ENCODE measurements at regions not wholly inside any gene's neighbourhood (a gene's known extent, or its start where the extent isn't known, plus 50 kb on each side); places are given as distances from the start of the nearest gene placed in this dataset.

GRCh38 chr3:84742915-84743425 lies 215.8 kb upstream of the CADM2 start:
- DNase-seq (ENCODE audit: low read depth) = no peak
- H3K4me3 ChIP-seq (ENCODE audit: low read depth, low read length) = no peak overlapping the region
- TF ChIP-seq MYC (IDR thresholded peaks at IDR 0.05; ENCODE audit: low read depth, low read length) (no peak), CTCF (IDR thresholded peaks at IDR 0.05; ENCODE audit: low read depth, low read length) (no peak), POLR2A (IDR thresholded peaks at IDR 0.05; ENCODE audit: extremely low read depth, insufficient read length) (no peak)
- TF ChIP-seq, protein P1, sequence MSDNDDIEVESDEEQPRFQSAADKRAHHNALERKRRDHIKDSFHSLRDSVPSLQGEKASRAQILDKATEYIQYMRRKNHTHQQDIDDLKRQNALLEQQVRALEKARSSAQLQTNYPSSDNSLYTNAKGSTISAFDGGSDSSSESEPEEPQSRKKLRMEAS (IDR thresholded peaks at IDR 0.05; ENCODE audit: low read depth, low read length) = no peak

DNA sequence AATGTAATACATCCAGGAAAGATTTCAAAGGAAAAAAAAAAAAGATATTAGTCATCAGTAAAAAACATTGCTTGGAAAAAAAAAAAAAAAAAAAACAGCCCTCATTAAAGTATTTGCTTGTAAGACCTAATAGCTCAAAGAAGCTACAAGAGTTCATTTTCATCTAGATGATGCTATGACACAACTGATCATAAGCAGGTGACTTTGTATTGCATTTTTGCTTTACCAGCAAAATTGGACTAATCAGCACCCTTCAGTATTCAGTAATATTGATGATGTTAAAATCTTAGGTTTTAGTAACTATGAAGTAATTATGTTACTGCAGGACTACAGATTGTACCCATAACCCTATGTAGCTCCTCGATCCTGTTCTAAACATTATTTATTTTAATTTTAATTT lies 214.7 kb upstream of the CADM2 start:
- no peak for DNase-seq (ENCODE audit: low read depth)
- H3K4me3 ChIP-seq (ENCODE audit: low read depth, low read length) = no peak overlapping the region
- TF ChIP-seq CTCF (IDR thresholded peaks at IDR 0.05; ENCODE audit: low read depth, low read length) (no peak), MYC (IDR thresholded peaks at IDR 0.05; ENCODE audit: low read depth, low read length) (no peak), POLR2A (IDR thresholded peaks at IDR 0.05; ENCODE audit: extremely low read depth, insufficient read length) (no peak)
- TF ChIP-seq, protein P1 (IDR thresholded peaks at IDR 0.05; ENCODE audit: low read depth, low read length) = no peak

GRCh38 chr3:84755860-84756259 lies 202.9 kb upstream of the CADM2 start:
- no peak overlapping the region for H3K4me3 ChIP-seq (ENCODE audit: low read depth, low read length)
- TF ChIP-seq, protein P1 (IDR thresholded peaks at IDR 0.05; ENCODE audit: low read depth, low read length) = no peak
- TF ChIP-seq CTCF (IDR thresholded peaks at IDR 0.05; ENCODE audit: low read depth, low read length) (no peak), MYC (IDR thresholded peaks at IDR 0.05; ENCODE audit: low read depth, low read length) (no peak), POLR2A (IDR thresholded peaks at IDR 0.05; ENCODE audit: extremely low read depth, insufficient read length) (no peak)
- DNase-seq (ENCODE audit: low read depth) = peak; percentile 1

DNA sequence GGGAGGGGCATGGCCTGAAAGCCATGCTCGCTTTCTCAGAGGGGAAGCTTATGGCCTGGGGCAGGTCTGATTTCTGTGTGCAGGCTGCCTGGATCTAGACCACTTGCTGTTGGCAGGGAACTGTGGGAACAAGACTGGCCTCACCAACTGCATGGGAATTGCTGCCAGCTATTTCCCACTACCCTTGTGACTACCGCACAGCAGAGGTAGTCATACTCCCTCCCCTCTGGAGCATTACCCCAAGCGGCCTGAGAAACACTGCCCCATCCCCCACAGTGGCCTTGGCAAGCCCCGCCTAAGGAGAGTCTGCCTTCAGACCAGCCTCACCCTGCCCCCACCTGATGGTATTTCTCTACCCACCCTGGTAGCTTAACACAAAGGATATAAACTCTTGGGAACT lies 199.4 kb upstream of the CADM2 start:
- TF ChIP-seq POLR2A (IDR thresholded peaks at IDR 0.05; ENCODE audit: extremely low read depth, insufficient read length) (no peak), CTCF (IDR thresholded peaks at IDR 0.05; ENCODE audit: low read depth, low read length) (no peak), MYC (IDR thresholded peaks at IDR 0.05; ENCODE audit: low read depth, low read length) (no peak)
- TF ChIP-seq, protein P1 (IDR thresholded peaks at IDR 0.05; ENCODE audit: low read depth, low read length) = no peak
- no peak for DNase-seq (ENCODE audit: low read depth)
- no peak overlapping the region for H3K4me3 ChIP-seq (ENCODE audit: low read depth, low read length)

GRCh38 chr3:84772841-84773240 lies 185.9 kb upstream of the CADM2 start:
- no peak overlapping the region for H3K4me3 ChIP-seq (ENCODE audit: low read depth, low read length)
- no peak for TF ChIP-seq MYC (IDR thresholded peaks at IDR 0.05; ENCODE audit: low read depth, low read length)
- TF ChIP-seq, protein P1 (IDR thresholded peaks at IDR 0.05; ENCODE audit: low read depth, low read length) = no peak
- TF ChIP-seq CTCF (IDR thresholded peaks at IDR 0.05; ENCODE audit: low read depth, low read length) = no peak
- TF ChIP-seq POLR2A (IDR thresholded peaks at IDR 0.05; ENCODE audit: extremely low read depth, insufficient read length) = no peak
- DNase-seq (ENCODE audit: low read depth) = no peak

Measured in NB4 (cell line).